Ovary (tissue), 3 donors: ENCODE measurements at regions not wholly inside any gene's neighbourhood (a gene's known extent, or its start where the extent isn't known, plus 50 kb on each side); places are given as distances from the start of the nearest gene placed in this dataset.

ENCODE experiments used
- CTCF ChIP-seq, 3 donors: fragments of 450-650 bp in 2 of 3; fragments of 200-600 bp in 1 of 3; IDR thresholded peaks; one replicate each; pipeline versions ENCODE4 v1.5.1 to v1.8.0; 2016 to 2022; ENCODE audit warnings: antibody characterized with exemption in 3 of 3, mild to moderate bottlenecking in 1 of 3
- POLR2A ChIP-seq: fragments of 450-650 bp; IDR thresholded peaks from one replicate; pipeline ENCODE4 v1.6.1; 2017; ENCODE audit warnings: antibody characterized with exemption, mild to moderate bottlenecking, moderate library complexity
- donor health status: DM: no; HTN: no; CAD: no.

GRCh38 chr12:127780881-127781280 lies 486.1 kb upstream of the TMEM132C start:
- TF ChIP-seq POLR2A: no peak
- TF ChIP-seq CTCF (IDR thresholded peaks at IDR 0.05): no peak
